ENCODE measurements at regions not wholly inside any gene's neighbourhood (a gene's known extent, or its start where the extent isn't known, plus 50 kb on each side); places are given as distances from the start of the nearest gene placed in this dataset.

DNA sequence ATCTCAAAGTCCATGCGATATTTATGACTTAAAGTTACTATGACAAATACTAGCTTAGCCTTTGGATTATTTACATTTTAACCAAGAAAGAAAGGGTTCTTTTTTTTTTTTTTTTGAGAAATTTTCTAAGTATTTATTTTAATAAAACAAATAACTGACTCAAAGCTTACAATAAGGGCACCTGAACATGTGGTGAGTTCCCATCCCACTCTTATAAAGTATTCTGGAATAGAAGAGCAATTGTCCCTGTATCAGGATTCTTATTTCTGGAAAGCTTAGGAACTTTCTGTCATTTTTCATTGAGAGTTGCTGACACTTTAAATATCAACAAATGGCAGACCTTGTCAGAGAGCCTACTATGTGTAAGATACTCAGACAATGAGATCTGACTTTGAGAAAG, 686.1 kb upstream of the SOX9 start:
- no peak for TF ChIP-seq CTCF (conservative IDR thresholded peaks at IDR 0.05; ENCODE audit: low read depth, low read length)
- TF ChIP-seq EZH2phosphoT487 (IDR thresholded peaks at IDR 0.05; ENCODE audit: borderline replicate concordance, low read length), result no peak
